HG03342 (cell line): ENCODE measurements at regions not wholly inside any gene's neighbourhood (a gene's known extent, or its start where the extent isn't known, plus 50 kb on each side); places are given as distances from the start of the nearest gene placed in this dataset.

Experiments
- ATAC-seq: cut with Tn5 transposase; IDR thresholded peaks from one replicate; pipeline ENCODE4 v1.9.1; 2021; ENCODE audit warnings: mild to moderate bottlenecking, moderate library complexity; ENCODE audit not compliant: unreplicated experiment

- no peak for ATAC-seq
Observed at GRCh38 chr16:86632206-86632605, 53.9 kb downstream of the FOXL1 start.

GRCh38 chr16:86632944-86633343, 54.6 kb downstream of the FOXL1 start:
- ATAC-seq, result no peak

GRCh38 chr16:86634292-86634691, 55.9 kb downstream of the FOXL1 start:
- no peak for ATAC-seq

- no peak for ATAC-seq
Observed at GRCh38 chr16:86635176-86635876, 57.0 kb downstream of the FOXL1 start.

GRCh38 chr16:86635926-86636325, 57.6 kb downstream of the FOXL1 start:
- no peak for ATAC-seq

GRCh38 chr16:86637744-86638143, 59.4 kb downstream of the FOXL1 start:
- no peak for ATAC-seq

GRCh38 chr16:86638642-86639041, 60.3 kb downstream of the FOXL1 start:
- no peak for ATAC-seq

GRCh38 chr16:86639354-86639753, 61.0 kb downstream of the FOXL1 start:
- ATAC-seq, result no peak

GRCh38 chr16:86640265-86640843, 62.0 kb downstream of the FOXL1 start:
- ATAC-seq, result no peak

GRCh38 chr16:86642087-86642486, 63.7 kb downstream of the FOXL1 start:
- ATAC-seq, result no peak

GRCh38 chr16:86643671-86644070, 65.3 kb downstream of the FOXL1 start:
- ATAC-seq, result no peak

GRCh38 chr16:86647561-86647960, 69.2 kb downstream of the FOXL1 start:
- ATAC-seq, result no peak

- no peak for ATAC-seq
Observed at GRCh38 chr16:86649875-86650274, 71.5 kb downstream of the FOXL1 start.

- no peak for ATAC-seq
Observed at GRCh38 chr16:86651013-86651627, 72.8 kb downstream of the FOXL1 start.

GRCh38 chr16:86651823-86652222, 73.5 kb downstream of the FOXL1 start:
- ATAC-seq, result no peak

GRCh38 chr16:86653285-86654006, 75.1 kb downstream of the FOXL1 start:
- ATAC-seq, result no peak

GRCh38 chr16:86657972-86658371, 79.6 kb downstream of the FOXL1 start:
- ATAC-seq, result no peak

- no peak for ATAC-seq
Observed at GRCh38 chr16:86660623-86661022, 82.3 kb downstream of the FOXL1 start.

- ATAC-seq, result no peak
Observed at GRCh38 chr16:86661706-86662105, 83.4 kb downstream of the FOXL1 start.

- no peak for ATAC-seq
Observed at GRCh38 chr16:86662195-86662594, 83.8 kb downstream of the FOXL1 start.

- ATAC-seq, result no peak
Observed at GRCh38 chr16:86662740-86663139, 84.4 kb downstream of the FOXL1 start.
